ENCODE measurements at regions not wholly inside any gene's neighbourhood (a gene's known extent, or its start where the extent isn't known, plus 50 kb on each side); places are given as distances from the start of the nearest gene placed in this dataset.

- H3K4me1 ChIP-seq (ENCODE audit: control insufficient read depth in 2 of 2, insufficient read depth in 2 of 2, low read length in 2 of 2) = no peaks in the 10 kb centered on the region
- H3K36me3 ChIP-seq (replicated peaks in 1 of 2; ENCODE audit: control extremely low read depth in 1 of 2, control insufficient read depth in 1 of 2, extremely low read depth in 1 of 2, insufficient read depth in 2 of 2, low read length in 1 of 2) = no peaks in the 10 kb centered on the region
- intact Hi-C loops (cut with micrococcal nuclease) = no loop called here
- DNase-seq (no peak), ATAC-seq (ENCODE audit: low read depth) (no peak)
- no peaks in the 10 kb centered on the region for H3K4me1 Mint-ChIP-seq
- no peaks in the 10 kb centered on the region for H4K20me1 ChIP-seq (ENCODE audit: control insufficient read depth, insufficient read depth, low read length, poor library complexity, severe bottlenecking)
- no peak overlapping the region for H3K4me2 ChIP-seq (replicated peaks; ENCODE audit: low read depth, low read length, poor library complexity, severe bottlenecking)
- no peak overlapping the region for H2AFZ ChIP-seq (ENCODE audit: insufficient read depth, low read depth, low read length, poor library complexity, severe bottlenecking)
- 82% methylated on average over 3 of the region's 6 CpGs for WGBS (ENCODE audit: insufficient coverage)
- H3K27ac Mint-ChIP-seq = no peak overlapping the region
- no peak for TF ChIP-seq CTCF (IDR thresholded peaks at IDR 0.05)
- no peak for TF ChIP-seq EZH2 (IDR thresholded peaks at IDR 0.05; ENCODE audit: borderline replicate concordance, insufficient read depth, low read depth, low read length, poor library complexity, severe bottlenecking)
- H3K27ac ChIP-seq (ENCODE audit: low read length in 2 of 2) = no peak overlapping the region
- no peaks in the 10 kb centered on the region for H3K79me2 ChIP-seq (ENCODE audit: control insufficient read depth, insufficient read depth, low read length)
- H3K4me3 Mint-ChIP-seq = no peak overlapping the region
- CTCF ChIA-PET = no interaction called here
- no peak overlapping the region for H3K9ac ChIP-seq (ENCODE audit: low read length)
- no peak overlapping the region for H3K4me3 ChIP-seq (ENCODE audit: control extremely low read depth in 1 of 5, extremely low read depth in 1 of 5, insufficient read depth in 1 of 5, low read depth in 2 of 5, low read length in 4 of 5)
- no peaks in the 10 kb centered on the region for H3K27me3 Mint-ChIP-seq
- H3K27me3 ChIP-seq (replicated peaks in 1 of 4; ENCODE audit: control extremely low read depth in 1 of 4, control insufficient read depth in 3 of 4, insufficient read depth in 4 of 4, low read length in 3 of 4) = no peaks in the 10 kb centered on the region
- H3K9me3 ChIP-seq (ENCODE audit: control extremely low read depth in 1 of 3, control insufficient read depth in 2 of 3, insufficient read depth in 1 of 3, low read length in 2 of 3) = peaks cover 0 to 3% (median 0%) of the 10 kb centered on the region in 3 donors
- POLR2A ChIA-PET = no interaction called here
- H3K9me3 Mint-ChIP-seq (ENCODE audit: insufficient read depth) = peaks cover 4% of the 10 kb centered on the region
These were observed 1666.1 kb upstream of the WWC1 start for GRCh38 chr5:166625210-166625865.

- ChIA-PET POLR2A (no interaction called here), CTCF (no interaction called here)
- Histone ChIP-seq H4K20me1 (ENCODE audit: control insufficient read depth, insufficient read depth, low read length, poor library complexity, severe bottlenecking) (no peaks in the 10 kb centered on the region), H3K9ac (ENCODE audit: low read length) (no peak overlapping the region), H3K4me3 (ENCODE audit: control extremely low read depth in 1 of 5, extremely low read depth in 1 of 5, insufficient read depth in 1 of 5, low read depth in 2 of 5, low read length in 4 of 5) (no peak overlapping the region), H2AFZ (ENCODE audit: insufficient read depth, low read depth, low read length, poor library complexity, severe bottlenecking) (no peak overlapping the region), H3K27me3 (replicated peaks in 1 of 4; ENCODE audit: control extremely low read depth in 1 of 4, control insufficient read depth in 3 of 4, insufficient read depth in 4 of 4, low read length in 3 of 4) (no peaks in the 10 kb centered on the region), H3K4me1 (ENCODE audit: control insufficient read depth in 2 of 2, insufficient read depth in 2 of 2, low read length in 2 of 2) (no peaks in the 10 kb centered on the region), H3K27ac (ENCODE audit: low read length in 2 of 2) (no peak overlapping the region), H3K36me3 (replicated peaks in 1 of 2; ENCODE audit: control extremely low read depth in 1 of 2, control insufficient read depth in 1 of 2, extremely low read depth in 1 of 2, insufficient read depth in 2 of 2, low read length in 1 of 2) (no peaks in the 10 kb centered on the region), H3K79me2 (ENCODE audit: control insufficient read depth, insufficient read depth, low read length) (no peaks in the 10 kb centered on the region), H3K9me3 (ENCODE audit: control extremely low read depth in 1 of 3, control insufficient read depth in 2 of 3, insufficient read depth in 1 of 3, low read length in 2 of 3) (peaks cover 0 to 5% (median 4%) of the 10 kb centered on the region in 3 donors), H3K4me2 (replicated peaks; ENCODE audit: low read depth, low read length, poor library complexity, severe bottlenecking) (no peak overlapping the region)
- Mint-ChIP-seq H3K27me3 (no peaks in the 10 kb centered on the region), H3K9me3 (ENCODE audit: insufficient read depth) (no peaks in the 10 kb centered on the region), H3K27ac (no peak overlapping the region), H3K4me1 (no peaks in the 10 kb centered on the region), H3K4me3 (no peak overlapping the region)
- DNase-seq (no peak), ATAC-seq (ENCODE audit: low read depth) (no peak)
- WGBS (ENCODE audit: insufficient coverage) = no CpG with 5 or more reads among the region's 1 CpG
- intact Hi-C loops (cut with micrococcal nuclease) = no loop called here
- no peak for TF ChIP-seq CTCF (IDR thresholded peaks at IDR 0.05)
- no peak for TF ChIP-seq EZH2 (IDR thresholded peaks at IDR 0.05; ENCODE audit: borderline replicate concordance, insufficient read depth, low read depth, low read length, poor library complexity, severe bottlenecking)
These were observed 1654.2 kb upstream of the WWC1 start for GRCh38 chr5:166637295-166637694.
